GM21423 (cell line): ENCODE measurements at regions not wholly inside any gene's neighbourhood (a gene's known extent, or its start where the extent isn't known, plus 50 kb on each side); places are given as distances from the start of the nearest gene placed in this dataset.
"Not testable (repeated sequence)": the region's sequence is repeated elsewhere in the genome, so short reads cannot be mapped to it uniquely, and the experiment has no call there.

ENCODE experiments used
- ATAC-seq: cut with Tn5 transposase; IDR thresholded peaks from one replicate; pipeline ENCODE4 v1.9.1; 2021; ENCODE audit warnings: mild to moderate bottlenecking, moderate library complexity; ENCODE audit not compliant: unreplicated experiment

DNA sequence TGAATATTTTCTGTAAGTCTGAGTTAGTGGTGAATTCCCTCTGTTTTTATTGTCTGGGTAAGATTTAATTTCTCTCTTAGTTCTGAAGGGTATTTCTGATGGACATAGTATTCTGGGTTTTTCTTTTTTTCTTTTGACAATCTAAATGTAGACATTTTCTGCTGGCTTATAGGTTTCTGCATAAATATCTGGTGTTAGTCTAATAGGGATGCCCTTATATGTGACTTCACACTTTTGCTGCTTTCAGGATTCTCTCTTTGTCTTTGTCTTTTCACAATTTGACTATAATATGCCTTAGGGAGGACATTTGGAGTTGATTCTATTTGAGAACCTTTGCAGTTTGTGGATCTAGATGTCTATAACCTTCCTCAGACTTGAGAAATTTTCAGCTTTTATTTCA lies 667.2 kb downstream of the EPHA7 start:
- no peak for ATAC-seq

DNA sequence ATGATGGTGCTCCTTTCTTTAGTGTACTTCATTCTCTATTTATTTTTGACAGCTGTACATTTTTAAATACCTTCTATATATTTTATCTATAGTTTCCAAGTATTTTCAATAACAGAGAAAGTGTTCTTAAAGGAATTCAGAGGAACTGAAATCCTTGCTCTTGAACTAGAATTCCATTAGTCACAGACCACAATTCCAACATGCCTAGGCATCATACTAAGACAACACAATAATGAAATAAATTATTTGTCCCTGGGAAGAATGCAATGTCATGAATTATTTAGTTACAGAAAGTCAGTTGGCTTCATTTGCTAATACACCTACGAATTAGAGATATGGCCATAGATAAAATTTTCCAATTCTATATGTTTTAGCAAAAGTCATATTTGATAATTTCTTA lies 671.2 kb downstream of the EPHA7 start:
- no peak for ATAC-seq

DNA sequence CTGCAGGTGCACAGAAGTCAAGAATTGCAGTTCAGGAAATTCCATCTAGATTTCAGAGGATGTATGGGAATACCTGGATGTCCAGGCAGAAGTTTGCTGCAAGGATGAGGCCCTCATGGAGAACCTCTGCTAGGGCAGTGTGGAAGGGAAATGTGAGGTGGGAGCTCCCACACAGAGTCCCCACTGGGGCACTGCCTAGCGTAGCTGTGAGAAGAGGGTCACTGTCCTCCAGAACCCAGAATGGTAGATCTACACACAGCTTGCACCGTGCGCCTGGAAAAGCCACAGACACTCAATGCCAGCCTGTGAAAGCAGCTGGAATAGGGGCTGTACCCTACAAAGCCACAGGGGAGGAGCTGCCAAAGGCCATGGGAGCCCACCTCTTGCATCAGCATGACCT lies 681.4 kb downstream of the EPHA7 start:
- ATAC-seq = no peak

DNA sequence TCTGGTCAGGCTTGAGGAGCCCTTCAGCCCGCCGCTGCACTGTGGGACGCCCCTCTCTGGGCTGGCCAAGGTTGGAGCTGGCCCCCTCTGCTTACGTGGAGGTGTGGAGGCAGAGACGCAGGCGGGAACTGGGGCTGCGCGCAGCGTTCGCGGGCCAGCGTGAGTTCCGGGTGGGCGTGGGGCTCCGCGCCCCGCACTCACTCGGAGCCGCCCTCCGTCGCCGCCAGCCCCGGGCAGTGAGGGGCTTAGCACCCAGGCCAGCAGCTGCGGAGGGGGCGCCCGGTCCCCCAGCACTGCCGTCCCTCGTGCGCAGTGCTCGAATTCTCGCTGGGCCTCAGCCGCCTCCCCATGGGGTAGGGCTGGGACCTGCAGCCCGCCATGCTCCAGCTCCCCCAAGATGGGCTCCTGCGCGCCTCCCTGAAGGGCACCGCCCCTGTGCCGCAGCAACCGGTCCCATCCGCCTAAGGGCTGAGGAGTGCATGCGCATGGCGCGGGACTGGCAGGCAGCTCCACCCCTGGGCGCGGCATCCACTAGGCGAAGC lies 695.9 kb downstream of the EPHA7 start:
- no peak for ATAC-seq

DNA sequence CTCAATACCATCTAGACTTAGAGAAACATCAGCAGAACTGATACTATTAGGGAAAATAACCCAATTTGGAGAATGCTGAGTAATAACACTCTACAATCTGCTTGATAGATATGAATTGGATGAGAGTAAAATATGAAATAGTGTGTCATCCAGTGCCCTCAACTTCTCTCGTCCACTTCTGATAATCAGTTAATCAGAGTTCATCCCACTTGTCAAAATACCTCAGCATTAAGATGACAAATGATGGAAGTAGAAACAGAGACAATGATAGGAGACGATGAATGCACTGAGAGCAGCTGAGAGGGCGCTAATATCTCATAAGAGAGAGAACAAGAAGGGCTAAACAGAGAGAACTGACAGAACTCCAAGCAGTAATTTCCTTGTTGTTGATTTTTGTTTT lies 699.6 kb downstream of the EPHA7 start:
- ATAC-seq = no peak

DNA sequence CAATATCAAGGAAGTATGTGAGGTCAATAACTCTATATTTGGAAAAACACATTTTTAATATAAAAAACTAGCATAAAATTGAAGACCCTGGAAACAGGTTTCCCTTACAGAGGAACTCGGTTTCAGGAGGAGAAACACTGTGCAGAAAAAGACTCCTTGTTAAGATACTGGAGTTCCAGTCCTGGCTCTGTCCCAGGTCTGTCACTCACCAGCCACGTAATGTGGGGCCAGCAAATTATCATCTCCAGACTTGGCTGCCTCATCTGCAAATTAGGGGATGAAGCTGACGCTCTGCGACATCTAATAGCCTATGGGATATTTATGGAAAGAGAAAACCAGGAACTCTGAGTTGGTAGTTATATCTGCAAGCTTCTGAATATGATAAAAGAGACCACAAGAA lies 702.7 kb downstream of the EPHA7 start:
- no peak for ATAC-seq

DNA sequence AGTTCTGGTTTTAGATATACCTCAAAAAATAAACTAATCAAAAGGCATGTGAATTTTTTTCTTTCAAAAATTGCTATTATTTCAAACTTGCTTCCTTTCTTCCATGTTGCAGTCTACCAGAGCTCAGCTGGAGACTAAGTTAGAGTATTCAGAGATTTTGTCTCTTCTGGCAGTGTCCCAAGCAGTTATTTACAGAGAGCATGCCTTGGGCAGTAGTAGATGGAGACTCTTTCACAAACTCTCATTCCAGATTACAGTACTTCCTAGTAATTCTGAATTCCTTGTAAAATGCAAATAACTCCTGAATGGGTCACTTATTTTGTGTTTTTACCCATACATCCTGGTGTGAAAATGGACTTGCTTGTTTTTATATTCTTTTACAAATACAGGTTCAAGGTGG lies 703.4 kb downstream of the EPHA7 start:
- ATAC-seq = no peak

DNA sequence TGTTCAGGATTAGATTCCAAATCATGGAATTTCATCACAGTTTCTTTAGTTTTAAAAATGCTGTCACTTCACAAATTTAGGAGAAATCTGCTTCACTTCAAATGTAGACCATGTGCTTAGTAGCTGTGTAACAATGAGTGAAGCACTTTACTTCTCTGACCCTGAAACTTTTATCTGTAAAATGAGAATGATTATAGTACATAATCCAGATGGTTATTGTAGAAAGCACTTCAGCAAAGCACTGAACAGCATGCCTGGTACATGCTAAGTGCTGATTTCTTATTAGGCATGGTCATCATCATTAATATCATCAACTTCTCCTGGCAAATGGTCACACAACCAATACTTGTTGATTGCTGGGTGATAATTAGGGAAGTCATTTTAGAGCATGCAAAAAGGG lies 705.0 kb downstream of the EPHA7 start:
- ATAC-seq = no peak

DNA sequence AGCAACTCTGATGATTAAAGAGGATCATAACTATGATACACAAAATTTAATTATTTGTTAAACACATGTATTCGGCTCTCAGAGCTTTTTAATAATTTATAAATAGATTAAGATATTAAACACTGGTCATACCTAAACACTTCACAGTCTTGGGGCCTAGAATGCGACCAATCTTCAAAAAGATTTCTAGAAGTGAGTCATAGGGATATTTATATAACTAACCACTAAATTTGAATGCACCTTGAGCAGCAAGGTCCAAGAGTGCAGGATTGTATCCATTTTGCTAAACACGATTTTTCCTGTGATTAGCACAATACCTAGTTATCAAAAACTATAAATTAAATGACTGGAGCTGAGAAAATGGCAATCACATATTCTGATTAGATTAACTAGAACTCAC lies 709.3 kb downstream of the EPHA7 start:
- no peak for ATAC-seq

DNA sequence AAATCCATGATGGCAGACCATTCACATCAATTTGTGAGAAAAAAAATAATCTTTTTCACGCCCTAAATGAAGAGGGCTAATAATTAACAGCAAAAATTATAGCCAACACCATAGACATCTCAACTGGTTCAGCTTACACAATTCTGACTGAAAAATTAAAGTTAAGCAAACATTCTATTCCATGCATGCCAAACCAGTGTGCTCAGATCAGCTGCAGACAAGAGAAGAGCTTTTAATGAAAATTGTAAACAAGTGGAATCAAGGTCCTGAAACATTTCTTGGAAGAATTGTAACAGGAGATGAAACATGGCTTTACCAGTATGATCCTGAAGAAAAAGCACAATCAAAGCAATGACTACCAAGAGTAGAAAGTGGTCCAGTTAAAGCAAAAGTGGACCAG lies 710.4 kb downstream of the EPHA7 start:
- ATAC-seq = no peak

DNA sequence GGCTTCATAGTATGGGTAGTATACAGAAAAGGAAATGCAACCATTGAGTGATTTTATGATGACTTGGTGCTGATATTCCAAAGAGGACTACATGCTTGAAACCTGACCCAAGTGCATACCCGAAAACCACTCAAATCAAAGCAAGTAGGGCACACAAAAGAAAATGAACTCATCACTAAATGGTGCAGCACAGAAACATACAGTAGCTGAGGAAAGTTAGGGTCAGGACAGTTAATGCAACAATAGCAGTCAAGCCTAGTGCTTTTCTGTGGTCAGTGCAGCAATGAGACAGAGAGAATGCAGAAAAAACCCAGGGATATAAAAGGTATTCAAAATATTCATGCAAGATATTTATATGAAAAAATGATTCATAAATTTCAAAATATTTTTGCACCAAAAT lies 711.1 kb downstream of the EPHA7 start:
- no peak for ATAC-seq

DNA sequence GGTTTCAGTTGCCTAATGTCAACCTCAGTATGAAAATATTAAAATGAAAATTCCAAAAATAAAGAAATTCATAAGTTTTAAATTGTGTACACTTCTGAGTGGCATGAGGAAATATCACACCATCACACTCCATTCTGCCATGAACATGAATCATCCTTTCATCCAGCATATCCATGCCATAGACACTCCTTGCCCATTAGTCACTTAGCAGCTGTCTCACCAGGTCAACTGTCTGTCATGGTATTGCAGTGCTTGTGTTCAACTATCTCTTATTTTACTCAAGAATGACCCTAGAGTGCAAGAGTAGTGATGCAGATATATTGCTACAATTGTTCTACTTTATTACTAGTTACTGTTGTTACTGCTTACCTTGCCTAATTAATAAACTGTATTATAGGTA lies 712.4 kb downstream of the EPHA7 start:
- no peak for ATAC-seq

DNA sequence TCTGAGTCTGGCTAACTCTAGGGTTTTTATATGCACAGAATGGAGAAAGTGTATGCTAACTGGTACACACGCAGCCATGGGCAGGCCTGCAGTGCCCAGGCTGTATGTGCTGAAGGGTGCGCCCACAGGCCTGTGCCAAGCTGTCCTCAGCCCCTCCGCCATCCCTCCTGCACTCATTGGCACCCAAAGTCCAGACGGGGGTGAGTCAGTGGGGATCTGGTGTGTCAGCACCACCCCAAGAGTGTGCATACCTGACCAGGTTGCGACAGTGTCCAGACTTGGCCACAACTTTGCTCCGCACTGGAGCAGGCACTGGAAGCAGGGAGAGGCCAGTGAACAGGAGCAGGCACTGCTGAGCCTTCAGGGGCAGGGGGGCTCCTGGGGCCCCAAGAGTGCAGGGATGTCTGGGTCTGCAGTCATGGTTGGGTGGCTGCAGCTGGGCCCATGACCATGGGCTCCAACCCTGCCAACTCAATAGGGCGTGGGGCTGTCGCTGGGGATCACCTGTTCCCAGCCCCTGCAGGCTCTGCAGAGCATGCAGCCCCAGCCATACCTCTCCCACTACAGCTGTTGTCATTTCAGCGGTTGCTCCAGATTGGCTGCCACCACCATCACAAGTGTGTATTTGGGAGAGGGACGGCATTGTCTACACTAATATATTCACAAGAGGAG lies 717.8 kb downstream of the EPHA7 start:
- no peak for ATAC-seq

DNA sequence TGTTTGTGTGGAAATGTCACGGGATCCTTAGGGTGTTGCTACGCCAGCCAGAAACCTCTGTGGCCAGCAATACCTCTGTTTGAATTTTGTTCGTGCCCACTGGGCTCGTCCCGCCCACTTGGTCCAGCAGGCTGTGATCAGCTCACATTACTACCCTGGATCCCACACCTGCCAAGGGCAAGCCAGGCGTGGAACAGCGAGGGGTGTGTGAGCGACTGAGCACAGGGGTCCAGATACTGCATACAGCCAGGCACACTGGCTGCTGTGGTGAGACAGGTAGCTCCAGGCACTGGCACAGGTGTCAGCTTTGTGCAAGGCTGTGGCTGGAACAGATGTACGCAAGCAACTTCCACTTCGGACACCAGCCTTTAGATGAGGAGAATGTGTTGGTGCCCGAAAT lies 718.9 kb downstream of the EPHA7 start:
- no peak for ATAC-seq

DNA sequence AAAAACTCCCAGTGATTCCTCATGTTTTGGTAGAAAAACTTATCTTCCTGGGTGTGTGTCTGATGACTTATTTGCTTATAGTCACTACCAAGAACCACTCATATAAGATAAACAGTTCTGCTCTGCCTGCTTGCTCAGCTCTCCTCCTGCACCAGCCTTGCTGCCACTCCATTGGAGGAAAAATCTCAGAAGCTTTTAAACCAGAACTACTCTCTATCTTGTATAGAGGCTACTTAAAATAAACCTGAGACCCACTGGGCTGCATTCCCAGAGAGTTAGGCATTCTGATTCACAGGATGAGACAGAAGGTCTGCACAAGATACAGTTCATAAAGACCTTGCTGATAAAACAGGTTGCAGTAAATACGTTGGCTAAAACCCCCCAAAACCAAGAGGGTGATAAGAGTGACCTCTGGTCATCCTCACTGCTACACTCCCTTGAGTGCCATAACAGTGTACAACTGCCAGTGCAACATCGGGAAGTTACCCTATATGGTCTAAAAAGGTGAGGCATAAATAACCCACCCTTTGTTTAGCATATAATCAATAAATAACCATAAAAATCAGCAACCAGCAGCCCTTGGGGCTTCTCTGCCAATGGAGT lies 728.3 kb downstream of the EPHA7 start:
- no peak for ATAC-seq

DNA sequence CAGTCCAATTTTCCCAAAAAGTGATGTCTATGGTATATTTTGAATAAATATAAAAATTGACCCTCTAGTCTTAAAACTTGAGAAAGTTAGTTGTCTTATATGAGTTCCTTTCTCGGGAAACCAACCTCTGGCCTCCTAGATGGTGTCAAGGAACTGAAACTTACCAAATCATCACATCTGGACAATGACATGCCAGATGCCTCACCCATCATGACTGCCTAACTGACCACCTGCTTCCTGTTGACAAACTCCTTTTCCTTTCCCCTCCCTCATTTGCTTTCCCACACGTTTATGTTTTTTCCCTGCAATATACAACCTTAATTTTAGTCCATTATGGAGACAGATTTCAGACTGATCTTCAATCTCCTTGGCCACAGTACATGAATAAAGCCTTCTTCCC lies 731.0 kb downstream of the EPHA7 start:
- no peak for ATAC-seq

DNA sequence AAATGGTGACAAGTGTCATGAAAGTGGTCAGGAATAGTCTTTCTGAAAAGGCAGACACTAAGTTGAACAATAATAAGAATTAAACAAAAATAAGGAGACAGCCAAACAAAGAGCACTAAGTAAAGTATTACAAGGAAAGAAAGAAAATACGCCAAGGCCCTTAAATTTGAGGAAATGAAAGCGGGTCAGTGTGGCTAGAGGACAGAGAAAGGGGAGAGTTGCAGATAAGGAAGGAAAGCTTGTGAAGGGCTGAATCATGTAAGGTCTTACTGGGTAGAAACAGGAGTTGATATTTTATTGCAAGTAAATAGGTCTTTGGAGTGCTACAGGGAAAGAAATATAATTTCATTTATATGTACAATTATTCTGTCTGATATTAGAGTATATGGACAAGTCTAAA lies 732.1 kb downstream of the EPHA7 start:
- ATAC-seq = no peak

DNA sequence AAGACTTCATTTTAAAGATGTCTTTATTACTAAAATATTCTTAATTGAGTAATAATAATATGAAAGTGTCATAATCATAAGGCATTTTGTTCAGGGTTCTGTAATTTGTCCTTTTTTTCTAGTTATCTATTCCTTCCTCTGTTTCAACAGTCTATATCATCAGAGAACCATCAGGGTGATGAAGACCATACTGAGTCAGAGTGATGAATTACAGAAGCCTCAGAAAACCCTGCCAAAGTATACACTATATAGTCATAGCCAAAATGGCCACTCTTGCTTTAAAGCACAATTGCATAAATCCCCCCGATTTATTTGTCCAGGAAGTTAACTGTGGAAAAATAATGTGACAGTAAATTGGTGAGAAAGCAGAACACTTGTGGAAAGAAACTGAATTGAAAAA lies 735.0 kb downstream of the EPHA7 start:
- no peak for ATAC-seq

DNA sequence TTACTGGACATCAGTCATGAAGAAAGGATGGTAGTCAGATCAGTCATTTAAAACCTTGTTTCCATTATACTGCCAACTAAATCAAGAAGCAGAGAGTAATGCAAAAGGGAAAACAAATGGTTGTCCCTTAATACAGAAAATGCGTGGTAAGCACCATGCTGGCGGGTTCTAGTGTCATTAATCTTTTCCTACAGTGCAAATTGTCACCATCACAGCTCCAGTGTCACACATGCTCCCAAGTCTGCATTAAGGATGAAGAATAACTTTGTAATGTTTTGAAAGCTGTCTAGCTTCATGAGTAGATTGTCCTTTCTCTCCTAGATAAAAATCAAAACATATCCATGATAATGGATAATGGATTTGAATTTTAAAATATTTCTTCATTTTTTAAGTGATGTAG lies 735.6 kb downstream of the EPHA7 start:
- no peak for ATAC-seq

DNA sequence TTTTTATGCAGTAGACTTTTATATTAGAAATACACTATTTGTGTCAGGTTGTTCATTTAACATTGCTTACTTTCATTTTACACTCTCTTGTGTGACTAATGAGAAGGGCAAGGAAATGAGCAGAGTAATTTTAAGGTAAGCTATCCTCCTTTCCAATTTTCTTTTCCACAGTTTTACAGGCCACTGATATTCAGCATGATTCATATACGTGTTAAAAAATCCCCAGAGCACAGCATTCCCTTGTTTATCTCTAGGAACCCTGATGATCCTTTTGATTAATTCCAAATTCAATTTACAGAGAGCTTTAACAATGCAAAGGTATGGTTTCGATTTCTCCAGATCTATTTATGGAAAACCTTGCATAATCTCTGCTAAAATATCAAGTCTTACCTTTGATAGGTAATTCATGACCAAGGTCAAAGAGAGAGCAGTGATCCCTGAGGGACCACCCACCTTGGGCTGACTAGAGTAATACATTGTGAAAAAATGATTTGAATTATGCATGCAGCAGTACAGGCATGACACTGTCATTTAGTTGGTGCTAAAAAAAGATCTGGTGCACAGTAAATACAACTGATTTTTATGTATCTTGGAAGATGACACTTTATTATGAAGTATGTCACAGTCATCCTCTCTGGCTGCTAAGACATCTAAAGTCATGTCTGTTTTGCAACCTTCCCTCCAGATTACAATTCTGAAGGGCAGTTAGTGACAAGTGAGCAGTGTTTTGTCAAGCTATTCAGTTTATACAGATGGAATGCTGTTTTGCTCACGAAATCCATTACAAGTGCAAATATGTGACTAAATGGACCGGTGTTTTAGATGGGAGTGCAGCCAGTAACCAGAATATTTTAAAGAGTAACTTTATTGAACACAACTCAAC lies 736.6 kb downstream of the EPHA7 start:
- ATAC-seq = no peak

DNA sequence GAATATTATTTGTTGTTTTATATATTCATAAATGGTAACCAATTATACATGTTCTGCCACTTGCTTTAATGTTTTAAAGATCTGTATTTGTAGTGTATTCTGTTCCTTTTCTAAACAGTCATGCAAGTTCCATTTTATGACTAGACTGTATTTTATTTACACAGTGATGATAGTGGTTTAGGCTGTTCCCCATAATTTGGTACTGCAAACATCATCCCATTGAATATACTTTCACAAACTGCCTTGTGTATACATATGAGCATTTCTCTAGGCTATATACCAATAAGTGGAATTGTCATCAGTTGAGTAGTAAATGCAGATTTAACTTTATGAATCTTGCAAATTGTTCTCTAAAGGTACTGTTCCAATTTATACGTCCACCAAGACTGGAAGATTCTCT lies 738.0 kb downstream of the EPHA7 start:
- ATAC-seq = no peak

DNA sequence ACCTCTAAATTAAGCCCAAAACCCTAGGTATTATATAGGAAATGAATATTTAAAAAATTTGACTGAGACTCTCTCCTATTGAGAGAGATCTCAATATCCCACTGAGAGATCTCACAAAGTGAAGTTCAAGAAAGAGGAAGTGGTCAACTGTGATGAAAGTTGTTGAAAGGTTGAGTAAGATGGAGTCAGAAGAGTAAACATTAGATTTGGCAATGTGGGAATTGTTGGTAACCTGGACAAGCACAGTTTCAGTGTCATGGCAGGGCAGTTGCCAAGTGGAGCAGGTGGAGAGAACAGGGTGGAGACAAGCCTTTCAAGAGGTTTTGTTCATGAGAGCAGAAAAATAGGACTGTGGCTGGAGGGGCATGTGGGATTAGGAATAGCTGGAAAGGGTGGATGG lies 747.9 kb downstream of the EPHA7 start:
- not testable (repeated sequence) for ATAC-seq
